Fibroblast of skin of right quadriceps (primary cell): ENCODE measurements at regions not wholly inside any gene's neighbourhood (a gene's known extent, or its start where the extent isn't known, plus 50 kb on each side); places are given as distances from the start of the nearest gene placed in this dataset.

Experiments used
- DNase-seq: peaks from one replicate; pipeline ENCODE4 v3.0.0-alpha.2; 2013

DNA sequence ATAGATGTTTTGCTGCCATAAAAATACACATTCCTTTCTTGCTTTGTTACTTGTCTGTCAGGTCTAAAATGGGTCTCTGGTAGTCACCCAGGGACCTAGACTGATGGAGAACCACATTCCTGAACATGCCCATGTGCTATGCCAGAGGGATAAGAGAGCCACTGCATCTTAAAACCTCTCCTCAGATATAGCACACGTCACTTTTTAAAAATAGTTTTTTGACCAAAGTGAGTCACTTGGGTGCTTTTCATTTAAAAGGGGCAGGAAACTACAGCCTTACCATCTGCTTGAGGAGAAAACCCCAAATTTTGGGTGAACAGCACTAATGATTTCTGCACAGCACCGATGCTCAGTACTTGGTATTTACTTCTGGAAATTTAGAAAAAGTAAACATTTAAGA, 197.8 kb downstream of the OGFRL1 start:
- DNase-seq, result no peak

DNA sequence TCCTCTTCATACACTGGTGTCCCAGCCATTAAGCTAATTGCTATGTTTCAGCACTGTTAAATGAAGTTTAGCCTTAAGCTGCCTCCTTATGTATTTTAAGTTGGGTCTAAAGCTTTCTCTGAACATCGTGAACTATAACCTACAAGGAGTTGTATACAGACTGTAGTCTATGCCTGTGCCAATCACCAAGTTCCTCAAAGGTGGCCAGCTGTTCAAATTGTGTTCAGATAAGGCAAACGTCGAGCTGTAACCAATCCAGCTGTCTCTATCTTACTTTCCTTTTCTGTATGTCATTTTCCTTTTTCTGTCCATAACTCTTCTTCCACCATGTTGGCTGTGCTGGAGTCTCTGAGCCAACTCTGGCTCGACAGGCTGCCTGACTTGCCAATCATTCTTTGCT, 199.6 kb downstream of the OGFRL1 start:
- no peak for DNase-seq

DNA sequence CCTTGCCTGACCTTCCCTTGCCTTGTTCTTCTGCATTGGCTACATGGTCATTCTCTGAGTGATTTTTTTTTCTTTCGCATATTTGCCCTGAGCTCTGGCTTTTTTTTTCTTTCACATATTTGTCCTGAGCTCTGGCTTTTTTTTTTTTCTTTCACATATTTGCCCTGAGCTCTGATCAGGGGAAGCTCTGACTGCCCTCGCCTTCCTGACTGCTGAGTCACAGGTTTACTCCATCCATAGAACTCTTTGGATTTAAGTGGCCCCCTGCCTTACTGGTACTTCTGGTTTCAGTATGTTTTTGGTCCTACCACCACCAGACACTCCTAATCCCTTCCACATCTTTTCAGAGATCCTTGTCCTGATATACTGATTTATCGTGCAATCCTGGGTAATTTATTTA, 201.1 kb downstream of the OGFRL1 start:
- DNase-seq, result peak; percentile 90

DNA sequence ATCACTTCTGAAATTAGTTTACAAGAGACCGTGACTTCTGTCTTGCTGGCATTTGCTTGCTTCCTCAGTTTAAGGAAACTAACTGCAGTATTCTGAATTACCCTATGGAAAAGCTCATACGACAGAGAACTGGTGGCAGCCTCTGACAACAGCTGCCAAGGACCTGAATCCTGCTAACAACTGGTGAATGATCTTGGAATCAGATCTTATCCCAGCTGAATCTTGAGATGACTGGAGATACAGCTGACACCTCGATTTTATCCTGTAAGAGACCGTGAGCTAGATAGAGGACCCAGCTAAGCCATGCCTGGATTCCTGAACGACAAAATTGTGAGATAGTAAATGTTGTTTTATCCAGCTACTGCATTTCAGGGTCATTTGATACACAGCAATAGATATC, 202.3 kb downstream of the OGFRL1 start:
- DNase-seq, result no peak

DNA sequence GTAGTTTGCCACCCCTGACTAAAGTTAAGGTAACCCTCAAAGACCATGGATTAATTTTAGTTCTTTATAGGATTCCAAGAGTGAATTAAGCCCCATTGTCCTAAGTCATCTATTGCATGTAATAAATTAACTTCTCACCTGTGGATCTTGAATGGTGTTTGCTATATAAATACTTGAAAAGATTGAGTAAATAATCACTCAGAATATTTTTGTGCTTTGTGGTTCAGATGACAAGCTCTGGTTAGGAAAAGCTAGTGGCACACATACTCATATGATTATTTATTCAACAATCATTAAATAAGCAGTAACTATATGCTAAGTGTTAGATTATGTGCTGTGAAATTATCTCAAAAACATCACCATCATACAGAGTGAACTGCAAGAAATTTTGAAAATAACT, 203.2 kb downstream of the OGFRL1 start:
- DNase-seq, result no peak

DNA sequence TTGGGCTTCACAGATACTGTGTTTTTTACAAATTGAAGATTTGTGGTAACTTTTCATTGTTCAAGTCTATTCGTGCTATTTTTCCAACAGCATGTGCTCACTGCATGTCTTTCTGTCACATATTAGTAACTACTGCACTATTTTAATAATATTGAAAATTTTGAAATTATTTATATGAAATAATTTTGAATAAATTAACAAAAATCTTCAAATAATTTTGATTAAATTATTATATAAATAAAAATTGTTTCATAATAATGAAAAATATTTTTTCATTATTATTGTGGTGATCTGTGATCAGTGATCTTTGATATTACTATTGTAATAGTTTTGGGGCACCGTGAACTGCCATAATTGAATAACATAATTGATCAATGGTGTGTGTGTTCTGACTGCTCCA, 204.1 kb downstream of the OGFRL1 start:
- DNase-seq, result no peak

DNA sequence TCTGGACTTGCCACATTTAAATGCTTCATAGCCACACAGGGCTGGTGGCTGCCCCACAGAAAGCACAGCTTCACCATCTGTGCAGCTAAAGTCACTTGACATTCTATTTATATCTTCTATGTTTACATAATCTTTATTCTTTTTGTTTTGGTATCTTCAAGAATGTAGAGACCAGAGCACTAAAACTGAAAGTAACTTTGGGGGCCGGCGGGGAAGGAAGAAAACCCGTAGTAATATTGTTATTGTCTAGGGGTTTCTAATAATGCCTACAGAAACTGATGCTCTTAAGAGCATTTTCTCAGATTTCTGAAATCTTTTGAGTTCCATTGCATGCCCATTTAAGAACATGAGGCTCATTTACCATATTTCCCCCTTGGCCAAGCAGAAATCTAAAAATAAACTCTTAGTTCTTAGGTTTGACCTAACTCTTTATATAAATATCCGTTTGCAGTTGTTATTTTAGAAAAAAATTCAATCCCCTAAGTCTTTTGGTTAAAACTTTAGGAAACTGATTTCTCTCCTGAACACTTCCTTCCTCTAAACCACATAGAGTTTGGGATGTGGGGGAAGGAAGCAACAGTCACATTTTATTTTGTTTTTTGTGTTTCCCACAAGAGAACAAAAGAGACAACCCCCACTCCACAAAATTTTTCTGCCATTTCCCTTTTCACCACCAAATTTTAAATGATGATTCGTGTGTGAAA, 207.6 kb downstream of the OGFRL1 start:
- DNase-seq, result peak; percentile 41

DNA sequence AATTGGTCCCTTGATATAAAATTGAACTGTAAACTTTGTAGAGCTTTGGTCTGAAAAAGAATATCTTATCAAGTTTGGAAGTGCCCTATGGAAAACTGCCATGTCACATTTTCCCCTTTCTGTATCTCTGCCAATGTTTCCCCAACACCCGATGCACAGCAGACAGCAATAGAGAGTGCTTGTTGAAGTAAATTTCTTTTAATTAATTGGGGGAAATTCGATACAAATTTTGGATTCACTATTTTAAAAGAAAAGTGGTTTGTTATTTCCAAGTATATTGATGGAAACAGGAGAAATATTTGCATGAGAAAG, 208.1 kb downstream of the OGFRL1 start:
- DNase-seq, result no peak

DNA sequence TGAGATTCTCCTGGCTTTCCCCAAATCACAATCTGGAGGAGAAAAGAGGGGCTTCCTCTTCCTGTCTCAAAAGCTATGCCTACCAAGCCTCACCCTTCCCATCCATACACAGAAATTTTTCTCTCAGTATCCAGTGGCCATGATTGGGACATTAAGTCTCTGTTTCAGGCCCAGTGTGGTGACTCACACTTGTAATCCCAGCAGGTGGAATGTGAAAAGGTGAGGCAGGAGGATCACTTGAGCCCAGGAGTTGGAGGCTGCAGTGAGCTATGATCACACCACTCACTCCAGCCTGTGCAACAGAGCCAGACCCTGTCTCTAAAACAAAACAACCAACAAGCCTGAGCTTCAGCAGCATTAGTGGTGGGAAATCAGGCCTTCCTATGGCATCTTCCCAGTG, 210.0 kb downstream of the OGFRL1 start:
- no peak for DNase-seq

DNA sequence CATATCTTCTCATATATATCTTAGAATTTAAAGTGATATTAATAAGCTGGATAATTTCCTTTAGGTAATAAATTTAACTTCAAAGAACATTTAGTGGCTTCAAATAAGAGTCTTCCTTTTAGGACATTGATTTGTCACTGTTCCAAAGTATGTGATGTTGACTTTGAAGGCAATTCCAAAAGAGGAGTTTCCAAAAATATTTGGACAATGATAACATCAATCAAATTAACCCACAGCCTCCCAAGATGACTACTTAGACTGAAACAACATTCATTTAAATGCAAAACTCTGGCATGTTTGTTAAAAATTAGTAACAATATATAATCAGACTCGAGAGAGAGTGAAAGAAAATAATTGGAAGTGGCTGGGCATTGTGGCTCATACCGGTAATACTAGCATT, 211.1 kb downstream of the OGFRL1 start:
- DNase-seq, result no peak

DNA sequence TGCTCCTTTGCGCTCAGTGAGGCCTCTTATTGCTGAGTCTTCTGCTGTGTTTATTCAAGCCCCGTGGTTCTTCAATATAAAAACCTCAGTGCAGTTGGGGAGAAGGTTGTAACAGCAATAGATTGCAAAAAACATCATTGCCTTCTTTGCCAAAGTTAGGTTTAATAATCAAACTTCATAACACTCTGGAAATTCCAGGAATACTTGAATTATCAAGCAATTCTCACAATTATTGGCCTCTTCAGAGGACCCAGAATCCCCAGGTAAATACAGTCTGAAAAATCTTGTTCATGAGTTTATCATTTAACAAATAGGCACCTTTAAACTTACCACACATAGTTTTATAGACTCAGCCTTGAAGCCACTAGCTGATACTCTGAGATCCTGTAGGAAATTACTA, 213.6 kb downstream of the OGFRL1 start:
- no peak for DNase-seq

DNA sequence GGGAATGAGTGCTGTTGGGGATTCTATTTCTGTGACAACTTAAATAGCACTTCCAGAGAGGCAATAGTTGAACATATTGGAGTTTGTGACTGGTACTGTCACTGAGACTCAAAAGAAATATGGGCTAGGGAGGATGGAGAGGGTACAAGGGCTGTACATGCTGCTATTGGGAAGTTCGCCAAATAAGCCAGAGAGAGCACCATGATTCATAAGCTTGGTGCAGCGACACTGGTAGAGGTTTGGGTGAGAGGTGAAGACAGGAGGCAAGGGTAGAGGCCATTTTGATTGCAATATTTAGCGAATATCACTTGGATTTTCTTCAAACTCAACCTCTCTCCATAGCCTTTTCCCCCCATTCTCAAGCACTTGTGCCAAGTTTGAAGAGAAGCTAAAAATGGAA, 214.3 kb downstream of the OGFRL1 start:
- no peak for DNase-seq

DNA sequence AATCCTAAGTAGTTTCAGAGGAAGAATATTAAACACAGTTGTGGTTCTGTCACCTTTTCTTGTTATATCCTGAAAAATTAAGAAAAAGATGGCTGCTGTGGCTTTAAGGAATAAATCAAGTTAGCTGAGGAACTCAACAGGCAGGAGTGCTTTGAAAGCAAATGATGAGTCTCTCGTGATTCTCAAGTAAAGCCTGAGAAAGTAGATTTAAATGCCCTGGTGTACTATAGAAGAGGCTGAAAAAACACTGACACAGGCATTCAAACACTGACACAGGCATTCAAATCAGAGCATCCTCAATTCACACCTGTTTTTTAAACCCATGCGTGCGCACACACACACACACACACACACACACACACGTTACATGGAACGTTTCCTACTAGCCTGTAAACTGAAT, 218.6 kb downstream of the OGFRL1 start:
- no peak for DNase-seq

DNA sequence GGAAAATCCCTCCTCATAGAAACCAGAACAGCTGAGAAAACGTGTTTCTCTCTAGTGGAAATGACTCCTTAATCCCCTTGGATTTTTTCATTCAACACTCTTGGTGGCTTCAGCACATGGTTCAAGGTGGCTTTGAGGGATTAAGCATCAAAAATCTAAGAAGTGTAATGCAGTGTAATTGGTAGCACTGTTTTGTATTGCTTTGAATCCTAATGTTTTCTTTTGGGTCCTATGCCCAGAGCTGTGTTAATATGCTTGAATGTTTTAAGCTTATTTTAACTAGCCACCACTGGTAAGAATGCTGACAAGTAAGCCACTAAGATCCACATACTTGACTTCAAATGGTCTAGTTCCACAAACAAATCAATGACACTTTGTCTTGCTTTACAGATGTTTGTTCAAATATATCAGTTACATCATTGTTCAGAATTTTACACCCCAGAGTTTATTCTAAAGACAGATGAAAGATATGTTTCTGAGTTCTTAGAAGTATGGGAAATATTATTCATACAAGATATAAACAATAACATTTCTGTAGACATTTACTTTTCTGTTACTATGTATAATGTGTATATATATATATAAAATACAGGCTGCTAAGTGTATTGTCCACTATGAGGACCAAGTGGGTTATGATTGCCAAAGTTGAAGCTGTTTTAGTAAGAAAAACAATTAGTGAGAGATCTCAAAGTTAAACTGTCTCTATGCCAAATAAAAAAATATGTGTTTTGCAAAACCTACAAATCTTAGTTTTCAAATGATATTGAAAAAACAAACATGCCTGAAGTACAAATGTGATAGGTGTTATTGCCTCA, 220.8 kb downstream of the OGFRL1 start:
- DNase-seq, result no peak

DNA sequence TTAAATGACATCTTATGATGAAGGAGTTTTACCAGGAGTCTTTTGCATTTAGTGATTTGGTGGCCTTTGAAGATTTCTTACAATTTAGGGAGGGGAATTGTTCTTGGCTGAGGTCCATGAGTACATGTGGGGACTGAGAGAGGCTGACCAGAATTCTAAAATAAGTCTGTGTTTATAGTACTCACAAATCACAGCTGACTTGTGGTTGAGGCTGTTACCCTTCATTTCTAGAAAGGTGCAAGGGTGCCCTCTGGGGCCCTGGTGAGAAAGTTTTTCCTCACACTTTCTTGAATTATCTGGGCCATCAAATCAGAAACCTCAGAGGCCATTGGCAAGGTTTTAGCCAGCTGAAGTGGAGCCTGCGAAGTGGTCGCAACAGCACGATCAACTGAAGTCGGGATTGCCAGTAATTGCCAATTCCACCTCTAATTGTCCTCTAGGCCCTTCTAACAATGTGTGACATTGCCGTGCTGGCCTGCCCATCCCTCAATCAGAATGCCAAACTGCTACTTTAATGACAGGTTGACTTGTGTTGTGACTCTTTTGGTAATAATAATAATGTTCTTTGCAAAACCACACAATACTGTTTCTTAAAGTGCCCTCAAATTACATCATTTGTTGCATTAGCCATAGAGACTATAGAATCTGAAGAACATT, 221.6 kb downstream of the OGFRL1 start:
- DNase-seq, result peak; percentile 76

DNA sequence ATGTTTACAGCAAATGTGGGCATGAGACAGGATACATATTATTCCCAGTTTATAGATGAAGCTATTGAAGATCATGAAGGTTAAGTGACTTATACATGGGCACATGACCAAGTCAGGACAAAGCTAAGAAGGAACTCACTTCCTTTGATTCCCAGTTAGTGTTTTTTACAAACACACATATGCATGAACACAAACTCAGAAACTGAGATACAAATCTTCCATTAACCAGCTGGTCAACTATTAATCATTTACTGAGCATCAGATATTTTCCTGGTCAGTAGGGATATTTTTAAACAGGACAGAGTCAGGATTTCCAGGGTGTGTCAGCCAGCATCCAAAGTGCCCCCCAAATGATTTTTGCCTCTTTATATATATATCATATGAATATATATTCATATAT, 222.2 kb downstream of the OGFRL1 start:
- DNase-seq, result no peak

DNA sequence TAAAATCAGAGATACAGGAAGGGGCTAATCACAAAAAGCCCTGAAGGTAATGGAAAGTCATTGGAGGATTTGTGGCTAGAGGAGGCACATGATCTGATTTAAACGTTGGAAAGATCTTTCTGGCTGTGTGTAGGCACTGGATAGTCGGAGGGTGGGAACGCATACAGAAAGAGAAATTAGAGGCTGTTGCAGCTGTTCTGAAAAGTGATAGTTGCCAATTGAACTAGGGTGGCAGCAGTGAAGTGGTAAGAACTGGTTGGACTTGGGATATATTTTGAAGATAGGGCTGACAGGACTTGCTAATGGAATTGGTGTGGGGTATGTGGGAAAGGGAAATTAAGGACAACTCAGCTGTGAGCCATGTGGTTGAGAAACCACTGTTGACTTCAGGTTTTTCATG, 223.6 kb downstream of the OGFRL1 start:
- no peak for DNase-seq

DNA sequence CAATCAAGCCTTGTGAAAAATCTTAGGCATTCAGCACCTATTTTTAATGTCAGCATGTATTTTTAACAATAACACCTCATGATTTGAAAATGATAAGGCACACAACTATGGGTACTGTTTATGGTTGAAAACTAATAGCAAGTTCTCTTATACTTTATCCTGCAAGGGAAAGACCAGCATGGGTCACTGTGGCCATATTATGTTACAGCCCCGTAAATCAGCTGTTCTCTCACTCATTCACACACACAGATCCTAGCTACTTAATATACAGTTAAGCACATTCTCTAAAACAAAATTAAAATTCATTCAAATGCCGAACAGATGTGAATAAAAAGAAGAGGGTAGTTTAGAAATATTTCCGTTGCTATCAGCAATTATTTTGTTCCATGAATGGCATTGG, 224.4 kb downstream of the OGFRL1 start:
- DNase-seq, result no peak

DNA sequence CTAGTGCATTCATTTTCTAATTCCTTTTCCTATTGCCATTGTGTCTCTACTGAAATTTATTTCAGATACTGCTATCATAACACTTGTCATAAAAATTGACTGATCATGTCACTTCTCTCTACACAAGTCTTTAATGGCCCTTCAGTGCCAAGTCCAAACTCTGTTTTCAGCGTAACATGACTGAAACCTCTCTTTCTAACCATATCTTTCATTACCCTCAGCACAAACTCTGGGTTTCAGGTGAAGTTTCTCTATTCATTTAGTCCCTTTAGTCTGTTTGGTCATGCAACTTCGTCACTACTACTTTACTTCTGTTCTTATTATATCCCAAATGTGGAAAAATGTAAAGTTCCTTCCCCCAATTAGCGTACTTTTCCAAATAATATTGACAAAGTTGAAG, 234.9 kb downstream of the OGFRL1 start:
- no peak for DNase-seq

DNA sequence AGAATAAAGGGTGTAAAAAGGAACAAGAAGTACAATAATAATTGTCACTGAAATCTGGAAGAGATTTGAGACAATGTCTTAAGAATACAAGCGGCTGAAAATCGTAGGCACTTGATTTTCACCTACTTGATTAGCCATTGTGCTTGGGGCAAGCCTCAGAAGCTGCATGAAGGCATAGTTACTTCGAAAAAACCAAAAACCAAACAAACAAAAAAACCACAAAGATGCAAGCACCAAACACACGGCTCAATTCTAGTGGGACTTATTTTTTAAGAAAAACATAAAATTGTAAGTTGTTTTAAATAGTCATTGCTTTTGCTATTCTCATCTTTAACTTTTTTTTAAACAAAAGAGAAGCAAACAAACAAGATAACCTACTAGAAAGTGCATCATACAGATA, 235.6 kb downstream of the OGFRL1 start:
- DNase-seq, result no peak

DNA sequence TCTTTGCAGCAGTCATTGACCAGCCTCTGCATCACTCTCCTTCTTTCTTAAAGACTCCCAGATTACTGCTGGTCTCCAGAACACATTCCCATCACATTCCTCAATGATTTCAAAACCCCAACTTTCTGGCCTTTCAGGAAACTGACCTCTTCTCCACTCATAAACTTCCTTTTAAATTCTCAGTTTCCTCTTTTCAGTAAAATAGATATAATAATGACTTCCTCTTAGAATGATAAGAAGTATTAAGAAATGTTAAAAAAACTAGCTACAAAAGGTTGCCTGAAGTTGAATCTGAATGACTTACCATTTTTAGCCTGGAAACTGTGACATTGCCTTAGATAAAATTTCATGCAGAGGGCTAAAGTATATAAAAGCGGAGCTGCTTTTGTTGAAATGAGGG, 239.3 kb downstream of the OGFRL1 start:
- no peak for DNase-seq

DNA sequence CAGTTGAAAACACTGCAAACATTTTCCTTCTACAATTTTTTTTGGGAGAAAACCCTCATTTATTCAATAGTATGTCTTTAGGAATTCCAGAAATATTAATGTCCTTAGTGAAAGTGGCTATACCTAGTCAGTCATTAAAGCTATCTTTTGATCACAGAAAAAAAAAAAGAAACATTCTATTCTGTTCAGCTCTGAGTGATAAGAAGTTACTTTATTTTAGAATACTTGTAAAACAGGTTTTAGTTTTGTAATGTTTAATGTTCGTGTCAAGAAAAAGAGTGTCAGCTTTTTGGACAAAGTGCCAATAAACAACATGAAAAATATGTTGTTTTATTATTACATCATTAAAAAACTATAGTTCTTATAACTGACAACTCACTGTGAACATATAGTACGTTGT, 240.4 kb downstream of the OGFRL1 start:
- no peak for DNase-seq

DNA sequence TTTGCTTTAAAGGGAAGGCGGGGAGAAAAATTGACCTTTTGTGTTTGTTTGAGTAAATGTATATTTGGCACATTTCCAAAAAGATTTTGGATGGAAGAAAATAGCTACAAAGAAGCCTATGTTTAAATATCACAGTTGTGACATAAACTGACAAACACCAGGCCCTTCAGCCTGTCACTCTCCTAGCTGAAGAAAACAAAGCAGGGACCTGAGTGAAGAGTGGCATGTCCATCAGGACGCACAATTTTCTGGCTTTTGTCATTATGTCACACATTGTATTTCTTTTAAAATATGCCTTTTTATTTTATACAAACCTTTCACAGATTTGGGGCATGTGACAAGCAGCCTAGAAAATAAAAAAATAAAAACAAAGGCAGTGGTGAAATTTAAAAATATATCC, 241.2 kb downstream of the OGFRL1 start:
- DNase-seq, result no peak

DNA sequence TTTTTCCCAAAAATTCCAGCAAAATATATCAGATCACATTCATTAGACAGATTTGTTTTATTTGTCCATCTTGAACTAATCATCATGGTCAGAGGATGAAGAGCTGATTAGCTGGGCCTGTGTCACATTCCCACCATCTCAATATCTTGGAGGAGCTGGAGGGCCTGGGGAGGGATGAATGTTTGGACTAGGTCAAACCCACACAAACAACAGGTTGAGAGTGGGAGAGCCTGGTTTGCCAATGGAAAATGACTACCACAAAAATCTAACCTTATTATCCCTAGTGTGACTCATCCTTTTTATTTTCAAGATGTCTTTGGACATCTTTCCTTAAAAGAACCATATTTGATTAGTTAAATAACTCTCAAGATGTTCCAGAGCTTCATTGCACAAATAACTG, 242.4 kb downstream of the OGFRL1 start:
- DNase-seq, result no peak

DNA sequence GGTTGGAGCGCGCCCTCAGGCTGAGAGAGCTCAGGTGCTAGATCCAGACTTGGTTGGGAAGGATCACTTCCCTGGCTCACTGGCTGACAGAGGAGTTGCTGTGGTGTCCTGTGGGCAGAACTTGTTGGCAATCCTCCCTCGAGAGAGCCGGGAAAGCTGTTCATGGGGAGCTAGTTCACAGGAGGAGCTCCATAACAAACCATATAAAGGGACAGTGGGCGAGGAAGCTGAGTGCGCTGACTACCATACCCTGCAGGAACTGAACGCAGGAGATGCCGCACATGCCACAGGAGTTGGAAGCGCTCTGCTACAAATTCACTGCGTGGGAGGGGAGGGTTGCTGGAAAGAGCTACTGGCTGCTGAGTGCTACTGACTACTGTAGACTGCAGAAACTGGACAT, 243.2 kb downstream of the OGFRL1 start:
- no peak for DNase-seq
